Hematopoietic multipotent progenitor cell (in vitro differentiated cells): ENCODE measurements at regions not wholly inside any gene's neighbourhood (a gene's known extent, or its start where the extent isn't known, plus 50 kb on each side); places are given as distances from the start of the nearest gene placed in this dataset.

Experiments used
- DNase-seq, 3 donors: peaks; one replicate each; pipeline ENCODE4 v3.0.0-alpha.2; 2011 to 2015; ENCODE audit warnings: low read depth in 2 of 3, low spot score in 2 of 3

DNA sequence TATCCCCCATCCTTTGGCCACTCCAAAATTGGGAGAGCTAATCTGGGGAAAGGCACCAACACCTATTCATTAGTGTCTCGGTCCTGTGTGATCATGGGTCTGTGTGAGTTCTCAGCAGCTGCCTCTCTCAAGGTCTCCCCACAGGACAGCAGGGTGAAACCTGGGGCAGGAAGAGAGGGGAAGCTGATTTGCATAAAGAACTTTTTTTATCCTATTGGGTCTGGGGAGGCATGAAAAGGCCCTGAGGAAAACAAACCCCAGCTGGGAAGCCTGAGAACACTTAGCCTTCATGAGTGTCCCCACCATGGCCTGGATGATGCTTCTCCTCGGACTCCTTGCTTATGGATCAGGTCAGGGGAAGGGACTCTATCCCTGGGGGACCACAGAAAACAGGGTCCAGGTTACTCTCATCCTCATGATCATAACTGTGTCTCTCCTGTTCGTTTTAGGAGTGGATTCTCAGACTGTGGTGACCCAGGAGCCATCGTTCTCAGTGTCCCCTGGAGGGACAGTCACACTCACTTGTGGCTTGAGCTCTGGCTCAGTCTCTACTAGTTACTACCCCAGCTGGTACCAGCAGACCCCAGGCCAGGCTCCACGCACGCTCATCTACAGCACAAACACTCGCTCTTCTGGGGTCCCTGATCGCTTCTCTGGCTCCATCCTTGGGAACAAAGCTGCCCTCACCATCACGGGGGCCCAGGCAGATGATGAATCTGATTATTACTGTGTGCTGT is 116.0 kb upstream of the TOP3B start:
- DNase-seq: no peak

DNA sequence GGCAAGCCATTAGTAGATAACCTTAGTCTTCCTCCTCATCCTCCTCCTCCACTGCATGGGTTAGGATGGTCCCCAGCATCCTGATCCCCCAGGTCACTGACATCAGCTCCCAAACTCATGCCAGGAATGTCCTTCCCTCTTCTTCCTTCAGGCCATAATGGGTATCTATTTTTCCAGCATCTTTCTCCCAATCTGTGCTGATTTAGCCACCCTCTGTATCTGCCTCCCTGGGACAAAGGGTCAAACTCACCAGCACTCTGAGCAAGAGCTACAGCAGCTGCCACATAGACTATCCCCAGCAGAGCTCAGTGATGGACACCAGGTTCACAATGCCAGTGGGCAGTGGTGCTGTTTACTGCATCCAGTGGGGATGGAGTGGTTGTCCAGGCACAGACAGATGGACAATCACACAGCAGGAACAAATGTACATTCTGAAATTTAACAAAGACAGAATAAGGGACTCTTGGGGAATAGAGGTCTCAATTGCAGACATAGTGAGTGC is 115.2 kb upstream of the TOP3B start:
- DNase-seq: no peak

DNA sequence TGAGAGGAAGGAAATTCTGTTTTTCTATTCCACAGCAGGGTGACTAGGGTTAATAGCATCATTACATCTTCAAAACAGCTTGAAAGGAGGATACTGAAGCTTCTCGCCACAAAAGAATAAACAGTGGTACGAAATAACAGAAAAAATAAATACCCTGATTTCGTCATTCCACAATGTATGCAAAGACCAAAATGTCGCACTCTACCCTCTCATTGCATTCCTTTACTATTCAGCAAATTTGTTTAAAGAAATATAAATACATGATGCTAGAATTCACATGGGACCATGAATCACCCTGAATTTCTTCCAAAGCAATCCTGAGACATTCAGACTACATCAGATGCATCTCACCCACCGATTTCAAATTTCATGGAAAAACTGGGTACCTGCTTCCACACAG is 112.3 kb upstream of the TOP3B start:
- DNase-seq: no peak

DNA sequence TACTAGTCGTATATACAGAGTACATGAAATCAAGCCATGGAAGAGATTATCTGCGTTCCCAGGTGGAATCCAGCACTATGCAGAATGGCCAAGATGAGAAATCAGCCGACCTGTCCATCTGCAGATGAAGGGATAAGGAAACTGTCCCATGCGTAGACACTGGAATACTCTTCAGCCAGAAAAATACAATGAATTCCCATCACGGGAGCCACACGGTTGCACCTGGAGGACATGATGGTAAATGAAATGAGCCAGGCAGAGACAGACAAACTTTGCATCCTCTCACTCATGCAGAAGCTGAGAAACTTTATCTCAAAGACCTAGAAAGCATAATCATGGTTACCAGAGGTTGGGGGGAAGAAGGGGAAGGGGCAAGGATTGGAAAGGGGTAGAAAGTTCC is 111.9 kb upstream of the TOP3B start:
- DNase-seq: no peak

DNA sequence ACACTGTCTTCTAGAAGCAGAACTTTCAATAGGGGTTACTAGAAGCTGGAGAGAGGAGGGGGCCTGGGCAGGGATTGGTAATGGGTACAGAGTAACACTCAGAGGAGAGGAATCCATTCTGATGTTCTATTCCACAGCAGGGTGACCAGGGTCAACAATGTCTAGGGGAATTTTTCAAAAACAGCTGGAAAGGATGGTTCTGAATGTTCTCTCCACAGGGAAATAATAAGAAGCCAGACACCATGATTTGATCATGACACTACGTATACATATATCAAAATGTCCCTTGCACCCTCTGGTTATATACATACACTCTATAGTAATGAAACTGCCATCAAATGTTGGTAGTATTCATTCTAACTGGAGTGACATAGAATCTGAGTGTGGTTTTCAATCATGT is 111.2 kb upstream of the TOP3B start:
- DNase-seq: no peak

DNA sequence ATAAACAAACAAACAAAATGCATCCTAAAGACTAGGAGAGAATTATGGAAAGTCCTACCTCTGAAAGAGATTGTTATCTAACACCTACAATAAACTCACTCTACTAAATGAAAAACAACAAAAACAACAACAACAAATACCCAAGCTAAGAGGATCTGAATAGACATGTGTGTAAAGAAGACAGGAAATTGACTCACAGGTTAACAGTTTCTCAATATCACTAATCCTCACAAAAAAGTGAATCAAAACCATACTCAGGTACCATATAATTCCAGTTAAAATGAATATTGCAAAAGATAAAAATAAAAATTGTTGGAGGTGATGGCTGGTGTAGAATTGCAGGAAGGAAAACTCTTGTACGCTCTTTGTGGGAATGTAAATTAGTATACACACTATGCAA is 110.4 kb upstream of the TOP3B start:
- no peak for DNase-seq

DNA sequence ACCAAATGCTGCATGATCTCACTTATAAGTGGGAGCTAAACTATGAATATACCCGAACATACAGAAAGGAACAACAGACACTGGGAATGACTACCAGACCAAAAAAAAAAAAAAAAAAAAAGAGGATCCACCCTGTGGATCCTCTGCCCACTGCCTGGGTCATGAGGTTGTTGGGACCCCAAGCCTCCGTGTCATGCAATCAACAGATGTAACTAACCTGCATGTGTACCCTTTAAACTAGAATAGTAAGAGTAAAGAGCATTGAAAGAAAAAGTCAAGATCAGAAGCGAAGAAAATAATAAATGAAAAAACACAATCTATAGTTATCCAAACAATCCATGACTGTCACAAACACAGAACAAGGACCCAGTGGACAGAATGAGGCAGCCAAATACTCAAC is 109.5 kb upstream of the TOP3B start:
- no peak for DNase-seq

DNA sequence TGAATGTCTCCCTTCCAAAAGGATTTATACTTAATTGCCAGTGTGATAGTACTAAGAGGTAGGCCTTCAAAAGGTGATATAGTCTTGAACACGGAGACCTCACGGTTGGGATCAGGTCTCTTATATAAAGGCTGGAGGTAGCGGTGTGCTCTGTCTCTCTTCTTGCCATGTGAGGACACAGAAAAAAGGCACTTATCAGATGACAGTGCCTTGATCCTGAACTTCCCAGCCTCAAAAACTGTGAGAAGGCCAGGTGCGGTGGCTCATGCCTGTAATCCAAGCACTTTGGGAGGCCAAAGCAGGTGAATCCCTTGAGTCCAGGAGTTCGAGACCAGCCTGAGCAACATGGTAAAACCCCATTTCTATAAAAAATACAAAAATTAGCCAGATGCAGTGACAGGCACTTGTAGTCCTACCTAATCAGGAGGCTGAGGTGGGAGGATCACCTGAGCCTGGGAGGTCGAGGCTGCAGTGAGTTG is 108.9 kb upstream of the TOP3B start:
- no peak for DNase-seq

DNA sequence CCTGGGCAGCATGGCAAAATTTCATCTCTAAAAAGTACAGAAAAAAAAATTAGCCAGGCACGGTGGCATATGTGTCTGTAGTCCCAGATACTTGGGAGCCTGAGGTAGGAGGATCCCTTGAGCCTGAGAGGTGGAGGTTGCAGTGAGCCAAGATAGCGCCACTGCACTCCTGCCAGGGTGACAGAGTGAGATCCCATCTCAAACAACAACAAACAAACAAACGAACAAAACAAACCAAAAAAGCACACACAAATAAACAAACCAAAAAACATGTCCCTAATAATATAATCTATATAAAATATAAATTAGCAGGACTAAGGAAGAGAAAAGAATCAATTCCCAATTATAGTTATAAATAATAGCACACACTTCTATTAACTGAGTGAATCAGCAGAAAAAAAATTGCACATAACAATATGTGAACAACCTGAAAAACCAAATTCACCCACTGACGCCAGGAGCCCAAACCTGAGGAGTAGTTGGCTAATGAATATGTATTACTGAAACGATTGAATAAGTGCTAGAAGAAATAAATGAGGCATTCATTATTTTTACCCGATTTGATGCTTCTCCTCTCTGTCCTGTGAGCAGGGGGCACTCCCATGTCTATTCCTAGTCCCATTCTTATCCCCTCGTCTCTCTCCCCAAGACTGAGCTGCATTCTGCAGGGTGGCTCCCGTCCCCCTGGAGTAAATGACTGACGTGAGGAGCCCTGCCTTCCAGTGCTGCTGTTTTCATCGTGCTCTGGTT is 108.2 kb upstream of the TOP3B start:
- DNase-seq: no peak

DNA sequence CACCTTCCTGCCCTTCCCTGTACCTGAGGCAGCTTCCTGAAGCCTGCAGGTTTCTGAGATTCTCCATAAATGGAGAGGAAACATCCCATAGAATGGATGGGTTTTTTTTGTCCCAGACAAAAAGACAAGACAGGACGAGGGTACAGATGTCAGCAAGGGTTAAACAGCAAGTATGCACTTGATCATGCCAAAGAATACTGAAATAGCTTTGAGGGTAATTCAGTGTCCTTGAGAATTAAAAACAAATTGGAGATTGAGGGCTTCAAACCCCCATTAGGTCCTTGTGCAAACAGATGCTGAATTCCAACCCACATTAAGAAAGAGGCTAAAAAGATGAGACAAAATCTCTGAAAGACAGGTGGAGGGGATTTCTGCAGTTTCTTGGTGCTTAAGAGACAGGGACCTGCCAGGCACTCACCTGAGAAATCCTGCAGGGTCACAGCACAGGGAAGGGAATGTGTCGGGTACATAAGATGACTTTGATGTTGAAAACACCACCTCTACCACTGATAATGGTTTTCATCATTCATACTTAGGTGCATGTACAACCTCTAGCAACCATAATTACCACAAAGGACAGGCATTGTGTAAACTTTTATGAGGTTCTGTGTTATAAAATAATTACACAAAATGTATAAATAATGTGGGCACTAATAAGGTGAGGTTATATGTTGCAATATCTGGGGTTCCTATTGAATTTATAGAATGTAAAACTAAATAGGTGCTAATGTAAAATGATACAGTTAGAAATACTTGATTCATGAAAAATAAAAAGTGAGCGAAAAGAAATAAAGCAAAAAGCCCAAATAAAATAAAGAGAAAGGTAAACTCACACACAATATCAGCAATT is 107.1 kb upstream of the TOP3B start:
- no peak for DNase-seq

DNA sequence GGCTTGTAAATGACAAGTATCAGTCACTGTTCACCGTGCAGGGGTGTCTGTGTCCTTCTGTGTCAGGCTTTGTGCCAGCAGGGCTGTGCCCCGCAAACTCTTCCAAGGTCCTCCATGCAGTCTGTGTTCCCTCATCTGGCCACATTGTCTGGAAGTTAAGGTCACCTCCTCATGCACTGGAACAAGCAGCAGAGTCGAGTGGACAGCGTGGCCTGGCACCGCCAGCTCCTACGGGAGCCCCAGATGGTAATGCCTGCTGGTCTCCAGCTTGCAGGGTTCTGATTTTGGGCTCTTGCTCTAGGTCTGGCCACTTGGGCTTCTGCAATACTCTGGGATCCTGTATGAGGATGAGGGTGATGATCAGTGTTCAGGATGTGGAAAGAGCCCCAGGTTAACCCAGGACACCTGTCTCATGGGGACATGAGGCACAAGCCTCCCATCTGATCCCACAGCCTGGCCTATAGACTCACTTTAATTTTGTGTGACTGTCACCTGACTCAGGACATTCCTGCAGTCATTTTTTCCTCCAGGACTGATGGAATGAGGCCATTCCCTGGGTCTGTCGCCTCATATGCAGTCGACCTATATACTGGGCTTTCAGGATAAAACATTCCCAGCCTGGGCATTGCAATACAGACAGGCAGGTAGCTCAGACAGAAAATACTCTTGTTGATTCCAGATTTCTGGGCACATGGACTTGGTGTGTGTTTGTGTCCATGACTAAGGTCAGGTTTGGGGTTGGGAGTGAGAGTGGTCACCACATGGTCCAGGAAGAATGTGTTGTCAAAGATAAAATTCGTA is 106.3 kb upstream of the TOP3B start:
- DNase-seq: no peak

DNA sequence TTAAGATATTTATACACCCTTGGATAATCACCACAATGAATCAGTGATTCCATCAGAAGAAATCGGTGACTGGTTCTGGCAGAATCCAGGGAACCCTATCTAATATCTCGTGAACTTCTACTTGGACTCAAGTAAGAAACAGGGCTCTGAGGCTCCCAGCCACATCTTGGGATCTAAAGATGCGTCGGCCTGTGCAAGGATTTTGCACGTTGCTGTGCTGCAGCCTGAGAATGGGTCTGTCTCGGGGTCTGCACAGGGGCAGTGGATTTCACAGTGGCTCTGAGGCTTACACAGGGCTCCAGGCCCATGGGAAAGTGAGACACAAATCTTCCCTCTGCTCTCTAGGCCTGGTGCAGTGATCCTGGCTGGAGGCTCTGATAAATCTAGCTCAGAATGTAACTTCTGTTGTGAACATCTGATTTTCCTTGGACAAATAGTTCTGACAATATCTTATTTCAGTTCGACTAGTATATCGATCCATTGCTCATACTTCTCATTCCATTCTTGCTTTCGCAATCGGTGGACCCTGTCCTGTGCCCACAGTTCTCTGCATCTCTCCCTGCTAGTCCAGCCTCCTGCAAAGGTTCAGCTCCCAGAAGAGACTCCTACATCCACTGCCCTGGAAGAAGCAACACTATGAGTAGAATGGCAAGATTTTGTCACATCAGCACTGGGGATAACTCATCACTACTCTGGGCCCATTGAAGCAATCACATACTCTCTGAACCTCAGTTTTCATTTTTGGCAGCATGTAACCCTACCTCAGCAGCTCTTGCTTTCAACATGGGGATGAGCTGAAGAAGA is 105.5 kb upstream of the TOP3B start:
- no peak for DNase-seq

DNA sequence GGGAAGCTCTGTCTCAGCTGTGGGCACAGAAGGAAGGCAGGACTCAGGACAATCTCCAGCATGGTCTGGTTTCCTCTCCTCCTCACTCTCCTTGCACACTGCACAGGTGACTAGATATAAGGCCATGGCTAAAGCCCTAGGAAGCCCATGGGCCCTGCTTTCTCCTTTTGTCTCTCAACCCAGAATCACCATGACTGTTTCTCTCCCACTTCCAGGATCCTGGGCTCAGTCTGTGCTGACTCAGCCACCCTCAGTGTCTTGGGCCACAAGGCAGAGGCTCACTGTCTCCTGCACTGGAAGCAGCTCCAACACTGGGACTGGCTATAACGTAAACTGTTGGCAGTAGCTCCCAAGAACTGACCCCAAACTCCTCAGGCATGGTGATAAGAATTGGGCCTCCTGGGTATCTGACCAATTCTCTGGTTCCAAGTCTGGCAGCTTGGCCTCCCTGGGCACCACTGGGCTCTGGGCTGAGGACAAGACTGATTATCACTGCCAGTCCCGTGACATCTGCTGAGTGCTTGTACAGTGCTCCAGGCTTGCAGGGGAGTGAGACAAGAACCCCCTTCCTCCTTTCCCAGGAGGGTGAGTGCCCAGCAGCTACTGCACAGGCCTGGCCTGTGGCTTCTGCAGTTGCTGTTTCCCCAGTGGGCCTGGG is 104.0 kb upstream of the TOP3B start:
- no peak for DNase-seq

DNA sequence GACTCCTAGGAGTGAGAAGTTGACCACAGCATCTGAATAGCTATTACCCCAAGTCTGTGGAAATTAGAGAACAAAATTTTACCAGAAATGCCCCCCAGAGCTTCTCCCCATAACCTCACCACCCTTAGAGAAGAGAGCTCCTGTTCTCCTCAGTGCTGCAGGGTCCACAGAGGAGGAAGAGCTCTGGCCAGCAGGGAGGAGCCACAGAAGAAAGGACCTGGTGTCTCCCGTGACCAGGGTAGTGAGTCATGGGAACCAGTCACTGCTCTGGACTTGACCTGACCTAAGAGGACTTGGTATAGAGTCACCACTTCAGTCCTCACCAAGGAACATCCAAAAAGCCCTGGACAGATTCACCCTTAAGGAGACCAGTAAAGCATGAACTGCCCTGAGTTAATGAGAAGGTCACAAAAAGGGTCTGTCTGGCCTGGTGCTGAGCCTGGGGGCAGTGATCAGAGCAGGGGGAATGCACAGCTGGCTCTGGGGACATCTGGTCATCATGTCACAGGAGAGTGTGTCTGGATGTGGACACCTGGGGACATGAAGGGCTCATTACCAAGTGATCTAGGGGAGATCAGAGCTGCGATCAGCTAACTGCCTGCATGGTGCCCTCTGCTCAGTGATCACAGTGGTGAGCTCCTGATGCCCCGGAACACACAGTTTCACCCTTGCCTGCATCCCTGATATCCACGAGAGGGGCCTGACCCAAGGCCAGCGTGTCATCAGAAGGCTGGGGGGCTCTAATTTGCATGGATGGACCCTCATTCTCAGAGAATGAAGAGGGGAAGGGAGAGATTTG is 103.3 kb upstream of the TOP3B start:
- no peak for DNase-seq

DNA sequence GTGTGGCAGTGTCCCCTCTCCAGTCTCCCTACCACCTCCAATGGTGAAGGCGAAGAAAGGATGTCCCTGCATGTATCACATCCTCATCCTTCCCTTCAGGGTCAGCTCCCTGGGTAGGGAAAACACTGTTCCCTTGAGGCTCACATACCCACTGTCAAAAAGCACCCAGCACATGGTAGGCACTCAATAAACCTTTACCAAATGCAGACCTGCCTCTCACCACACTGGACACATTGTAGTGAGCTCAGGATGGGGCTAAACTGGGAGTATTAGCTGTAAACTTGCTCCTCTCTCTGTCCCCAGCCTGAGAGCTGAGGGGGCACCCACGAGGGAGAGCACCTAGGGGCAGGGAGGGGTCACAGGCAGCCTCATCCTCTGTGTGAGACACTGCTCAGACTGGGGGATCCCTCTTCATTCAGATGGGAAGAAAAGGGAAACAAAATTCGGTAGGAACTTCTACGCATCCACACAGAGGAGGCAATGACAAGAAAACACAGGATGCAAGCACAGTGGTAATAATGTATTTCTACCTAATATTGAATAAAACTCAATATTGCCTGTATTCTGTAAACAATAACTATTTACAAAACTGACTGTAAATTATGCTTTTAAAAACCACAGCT is 101.6 kb upstream of the TOP3B start:
- DNase-seq: no peak

DNA sequence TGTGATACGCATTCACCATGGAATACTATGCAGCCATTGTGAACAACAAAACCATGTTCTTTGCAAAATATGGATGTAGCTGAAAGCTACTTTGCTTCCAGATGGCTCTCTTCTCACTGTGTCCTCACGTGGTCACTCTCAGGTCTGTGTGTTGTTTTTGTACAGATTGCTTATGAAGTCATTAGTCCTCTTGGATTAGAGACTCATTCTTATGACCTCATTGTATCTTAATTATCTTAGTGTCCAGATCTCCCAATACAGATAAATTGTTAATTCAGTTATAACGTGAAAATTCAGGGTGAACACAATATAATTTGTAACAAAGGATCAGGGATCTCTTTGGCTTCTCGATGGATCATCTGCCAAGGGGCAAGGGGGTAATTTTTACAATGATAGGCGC is 100.4 kb upstream of the TOP3B start:
- DNase-seq: no peak

DNA sequence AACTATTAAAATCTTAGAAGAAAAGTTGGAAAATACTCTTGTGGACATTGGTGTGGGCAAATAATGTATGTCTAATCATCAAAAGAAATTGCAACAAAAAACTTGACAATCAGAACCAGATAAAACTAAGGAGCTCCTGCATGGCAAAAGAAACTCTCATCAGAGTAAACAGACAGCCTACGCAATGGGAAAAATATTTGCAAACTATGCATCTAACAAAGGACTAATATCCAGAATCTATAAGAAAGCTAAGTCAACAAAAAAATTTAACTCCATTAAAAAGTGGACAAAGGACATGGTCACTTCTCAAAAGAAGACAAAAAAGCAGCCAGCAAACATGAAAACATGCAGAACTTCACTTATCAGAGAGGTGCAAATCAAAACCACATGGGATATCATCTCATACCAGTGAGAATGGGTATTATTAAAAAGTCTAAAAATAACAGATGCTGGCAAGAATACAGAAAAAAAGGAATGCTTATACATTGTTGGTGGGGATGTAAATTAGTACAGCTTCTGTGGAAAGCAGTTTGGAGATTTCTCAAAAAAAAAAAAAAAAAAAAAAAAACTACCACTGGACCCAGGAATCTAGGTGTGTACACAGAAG is 99.7 kb upstream of the TOP3B start:
- no peak for DNase-seq
